ENCODE measurements at regions not wholly inside any gene's neighbourhood (a gene's known extent, or its start where the extent isn't known, plus 50 kb on each side); places are given as distances from the start of the nearest gene placed in this dataset.

GRCh38 chr2:146131048-146131447, 1611.1 kb upstream of the ZEB2 start:
- TF ChIP-seq CTCF (conservative IDR thresholded peaks at IDR 0.05; ENCODE audit: low read depth, low read length), result no peak
- H3K4me3 ChIP-seq (ENCODE audit: low read depth, low read length), result no peak overlapping the region
- no peak for DNase-seq (ENCODE audit: low read depth)

GRCh38 chr2:146130290-146130689, 1610.4 kb upstream of the ZEB2 start:
- TF ChIP-seq CTCF (conservative IDR thresholded peaks at IDR 0.05; ENCODE audit: low read depth, low read length), result no peak
- no peak overlapping the region for H3K4me3 ChIP-seq (ENCODE audit: low read depth, low read length)
- no peak for DNase-seq (ENCODE audit: low read depth)

- H3K4me3 ChIP-seq (ENCODE audit: low read depth, low read length), result no peak overlapping the region
- DNase-seq (ENCODE audit: low read depth), result no peak
- no peak for TF ChIP-seq CTCF (conservative IDR thresholded peaks at IDR 0.05; ENCODE audit: low read depth, low read length)
Observed at GRCh38 chr2:146129231-146129630, 1609.3 kb upstream of the ZEB2 start.

- no peak for TF ChIP-seq CTCF (conservative IDR thresholded peaks at IDR 0.05; ENCODE audit: low read depth, low read length)
- H3K4me3 ChIP-seq (ENCODE audit: low read depth, low read length), result no peak overlapping the region
- no peak for DNase-seq (ENCODE audit: low read depth)
Observed at GRCh38 chr2:146128216-146128615, 1608.3 kb upstream of the ZEB2 start.

- TF ChIP-seq CTCF (conservative IDR thresholded peaks at IDR 0.05; ENCODE audit: low read depth, low read length), result no peak
- H3K4me3 ChIP-seq (ENCODE audit: low read depth, low read length), result no peak overlapping the region
- no peak for DNase-seq (ENCODE audit: low read depth)
Observed at GRCh38 chr2:146125551-146125950, 1605.6 kb upstream of the ZEB2 start.

GRCh38 chr2:146124741-146125140, 1604.8 kb upstream of the ZEB2 start:
- H3K4me3 ChIP-seq (ENCODE audit: low read depth, low read length), result no peak overlapping the region
- DNase-seq (ENCODE audit: low read depth), result no peak
- TF ChIP-seq CTCF (conservative IDR thresholded peaks at IDR 0.05; ENCODE audit: low read depth, low read length), result no peak

- H3K4me3 ChIP-seq (ENCODE audit: low read depth, low read length), result no peak overlapping the region
- TF ChIP-seq CTCF (conservative IDR thresholded peaks at IDR 0.05; ENCODE audit: low read depth, low read length), result no peak
- no peak for DNase-seq (ENCODE audit: low read depth)
Observed at GRCh38 chr2:146123714-146124113, 1603.8 kb upstream of the ZEB2 start.
